ENCODE measurements at regions not wholly inside any gene's neighbourhood (a gene's known extent, or its start where the extent isn't known, plus 50 kb on each side); places are given as distances from the start of the nearest gene placed in this dataset.

DNA sequence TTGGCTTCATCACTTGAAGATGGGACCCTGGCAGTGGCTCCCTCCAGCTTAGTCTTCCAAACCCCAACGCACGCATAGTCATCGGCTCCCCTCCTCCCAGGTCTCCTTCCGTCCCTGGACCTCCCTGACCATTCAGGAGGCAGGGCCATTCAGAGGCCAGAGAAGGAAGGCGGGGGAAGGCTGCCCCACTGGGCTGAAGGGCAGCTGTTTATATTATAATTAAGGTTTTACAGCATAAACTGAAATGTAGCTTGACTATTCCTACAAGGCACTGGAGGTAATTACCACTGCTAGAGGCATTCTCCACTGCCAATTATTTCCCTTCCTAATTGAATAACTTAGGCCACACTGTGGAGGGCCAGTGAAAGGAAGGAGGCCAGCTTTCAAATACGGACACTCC, 170.6 kb upstream of the PROX1 start:
- Histone ChIP-seq H3K4me3 (replicated peaks in 1 of 3; ENCODE audit: low read depth in 2 of 3, low read length in 3 of 3) (no peak overlapping the region), H2AFZ (ENCODE audit: insufficient read depth, low read depth, low read length, poor library complexity, severe bottlenecking) (no peak overlapping the region), H3K4me1 (ENCODE audit: control insufficient read depth in 1 of 2, insufficient read depth in 2 of 2, low read length in 2 of 2) (no peaks in the 10 kb centered on the region), H3K36me3 (replicated peaks in 1 of 2; ENCODE audit: control insufficient read depth in 1 of 2, insufficient read depth in 2 of 2, low read length in 2 of 2) (no peaks in the 10 kb centered on the region), H3K27ac (ENCODE audit: low read depth in 1 of 2, low read length in 2 of 2) (no peak overlapping the region), H4K20me1 (ENCODE audit: insufficient read depth, low read length) (no peaks in the 10 kb centered on the region), H3K9me3 (replicated peaks in 1 of 2; ENCODE audit: control insufficient read depth in 1 of 2, insufficient read depth in 1 of 2, low read length in 2 of 2) (no peaks in the 10 kb centered on the region), H3K9ac (ENCODE audit: insufficient read depth, low read length, poor library complexity, severe bottlenecking) (no peak overlapping the region), H3K79me2 (ENCODE audit: insufficient read depth, low read length) (no peaks in the 10 kb centered on the region), H3K27me3 (ENCODE audit: control insufficient read depth in 2 of 2, insufficient read depth in 2 of 2, low read length in 2 of 2) (no peaks in the 10 kb centered on the region), H3K4me2 (replicated peaks; ENCODE audit: extremely low read depth, low read length, poor library complexity, severe bottlenecking) (no peak overlapping the region)
- Mint-ChIP-seq H3K9me3 (peaks cover 0 to 16% (median 4%) of the 10 kb centered on the region in 7 donors), H3K36me3 (no peaks in the 10 kb centered on the region), H3K4me1 (no peaks in the 10 kb centered on the region), H3K27ac (no peak overlapping the region), H3K27me3 (ENCODE audit: low read depth in 3 of 3) (peaks cover 0 to 3% (median 0%) of the 10 kb centered on the region in 3 donors), H3K4me3 (no peak overlapping the region)
- TF ChIP-seq, protein P1, sequence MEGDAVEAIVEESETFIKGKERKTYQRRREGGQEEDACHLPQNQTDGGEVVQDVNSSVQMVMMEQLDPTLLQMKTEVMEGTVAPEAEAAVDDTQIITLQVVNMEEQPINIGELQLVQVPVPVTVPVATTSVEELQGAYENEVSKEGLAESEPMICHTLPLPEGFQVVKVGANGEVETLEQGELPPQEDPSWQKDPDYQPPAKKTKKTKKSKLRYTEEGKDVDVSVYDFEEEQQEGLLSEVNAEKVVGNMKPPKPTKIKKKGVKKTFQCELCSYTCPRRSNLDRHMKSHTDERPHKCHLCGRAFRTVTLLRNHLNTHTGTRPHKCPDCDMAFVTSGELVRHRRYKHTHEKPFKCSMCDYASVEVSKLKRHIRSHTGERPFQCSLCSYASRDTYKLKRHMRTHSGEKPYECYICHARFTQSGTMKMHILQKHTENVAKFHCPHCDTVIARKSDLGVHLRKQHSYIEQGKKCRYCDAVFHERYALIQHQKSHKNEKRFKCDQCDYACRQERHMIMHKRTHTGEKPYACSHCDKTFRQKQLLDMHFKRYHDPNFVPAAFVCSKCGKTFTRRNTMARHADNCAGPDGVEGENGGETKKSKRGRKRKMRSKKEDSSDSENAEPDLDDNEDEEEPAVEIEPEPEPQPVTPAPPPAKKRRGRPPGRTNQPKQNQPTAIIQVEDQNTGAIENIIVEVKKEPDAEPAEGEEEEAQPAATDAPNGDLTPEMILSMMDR (IDR thresholded peaks at IDR 0.05), result no peak
- WGBS (ENCODE audit: insufficient coverage), result 95% methylated on average over 4 of the region's 6 CpGs
- DNase-seq, result no peak
- intact Hi-C loops (cut with micrococcal nuclease), result loop anchor here in 1 of 2 donors (10.0 kb wide), 1 partner anchor 62 kb away; no protein-coding TSS in a partner anchor

DNA sequence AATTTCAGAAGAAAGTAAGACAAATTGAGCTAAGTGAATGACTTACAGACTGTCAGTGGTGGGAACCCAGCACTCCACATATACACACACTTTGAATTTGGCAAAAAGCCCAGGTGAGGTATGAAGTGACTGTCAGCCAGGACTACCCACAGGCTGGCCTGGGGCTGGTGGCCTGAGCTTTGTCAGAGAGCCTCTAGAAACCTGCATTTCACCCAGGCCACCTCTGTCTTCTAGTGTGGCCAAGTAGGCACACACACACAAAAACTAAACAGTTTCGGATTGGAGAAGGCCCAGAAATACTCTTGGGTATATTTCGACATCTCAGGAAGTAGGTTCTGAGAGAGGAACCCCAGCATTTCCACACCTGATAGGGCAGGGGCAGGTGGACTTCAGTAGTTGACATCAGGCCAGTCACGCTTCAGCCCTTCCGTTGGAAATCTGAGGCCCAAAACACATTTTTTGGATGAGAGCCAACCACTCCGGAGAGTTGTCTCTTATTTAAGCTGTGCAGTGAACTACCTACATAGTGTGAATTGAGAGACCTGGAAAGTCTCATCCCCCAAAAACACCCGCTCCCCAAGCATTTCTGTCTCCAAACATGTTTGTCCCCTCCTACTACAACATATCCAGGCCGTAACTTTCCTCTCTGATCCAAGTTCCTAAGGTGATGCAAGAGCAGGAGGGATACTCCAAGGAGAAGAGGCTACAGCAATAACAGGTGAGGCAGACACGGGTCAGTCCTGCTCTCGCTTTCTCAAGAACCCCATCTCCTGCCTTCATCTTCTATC, 167.2 kb upstream of the PROX1 start:
- Mint-ChIP-seq H3K36me3 (no peaks in the 10 kb centered on the region), H3K4me3 (no peak overlapping the region), H3K27me3 (ENCODE audit: low read depth in 3 of 3) (peaks cover 0 to 3% (median 0%) of the 10 kb centered on the region in 3 donors), H3K9me3 (peaks cover 0 to 6% (median 2%) of the 10 kb centered on the region in 7 donors), H3K4me1 (no peaks in the 10 kb centered on the region), H3K27ac (no peak overlapping the region)
- H4K20me1 ChIP-seq (ENCODE audit: insufficient read depth, low read length), result no peaks in the 10 kb centered on the region
- 90% methylated on average over 2 of the region's 9 CpGs for WGBS (ENCODE audit: insufficient coverage)
- no peak for DNase-seq
- H3K4me2 ChIP-seq (replicated peaks; ENCODE audit: extremely low read depth, low read length, poor library complexity, severe bottlenecking), result no peak overlapping the region
- no peaks in the 10 kb centered on the region for H3K9me3 ChIP-seq (replicated peaks in 1 of 2; ENCODE audit: control insufficient read depth in 1 of 2, insufficient read depth in 1 of 2, low read length in 2 of 2)
- no peak overlapping the region for H3K27ac ChIP-seq (ENCODE audit: low read depth in 1 of 2, low read length in 2 of 2)
- no peak overlapping the region for H3K4me3 ChIP-seq (replicated peaks in 1 of 3; ENCODE audit: low read depth in 2 of 3, low read length in 3 of 3)
- H3K4me1 ChIP-seq (ENCODE audit: control insufficient read depth in 1 of 2, insufficient read depth in 2 of 2, low read length in 2 of 2), result no peaks in the 10 kb centered on the region
- H3K79me2 ChIP-seq (ENCODE audit: insufficient read depth, low read length), result no peaks in the 10 kb centered on the region
- TF ChIP-seq, protein P1 (IDR thresholded peaks at IDR 0.05), result no peak
- intact Hi-C loops (cut with micrococcal nuclease), result no loop called here
- H3K36me3 ChIP-seq (replicated peaks in 1 of 2; ENCODE audit: control insufficient read depth in 1 of 2, insufficient read depth in 2 of 2, low read length in 2 of 2), result no peaks in the 10 kb centered on the region
- H3K9ac ChIP-seq (ENCODE audit: insufficient read depth, low read length, poor library complexity, severe bottlenecking), result no peak overlapping the region
- no peak overlapping the region for H2AFZ ChIP-seq (ENCODE audit: insufficient read depth, low read depth, low read length, poor library complexity, severe bottlenecking)
- no peaks in the 10 kb centered on the region for H3K27me3 ChIP-seq (ENCODE audit: control insufficient read depth in 2 of 2, insufficient read depth in 2 of 2, low read length in 2 of 2)
